ENCODE measurements at regions not wholly inside any gene's neighbourhood (a gene's known extent, or its start where the extent isn't known, plus 50 kb on each side); places are given as distances from the start of the nearest gene placed in this dataset.

- DNase-seq (no peak), ATAC-seq (no peak)
- Histone ChIP-seq H3K36me3 (replicated peaks in 1 of 2; ENCODE audit: insufficient read depth in 1 of 2, low read depth in 2 of 2) (no peaks in the 10 kb centered on the region), H3K9me3 (peaks cover 0 to 4% (median 0%) of the 10 kb centered on the region in 3 donors), H3K4me3 (no peak overlapping the region), H3K4me1 (no peaks in the 10 kb centered on the region), H3K27me3 (no peaks in the 10 kb centered on the region), H3K27ac (no peak overlapping the region)
- intact Hi-C loops (cut with DNase I) = no loop called here
- WGBS, 2 donors = 91 to 98% methylated on average over 1 of the region's 1 CpG
- TF ChIP-seq POLR2A (IDR thresholded peaks at IDR 0.05) = no peak
- no peak for TF ChIP-seq CTCF (IDR thresholded peaks at IDR 0.05)
Observed at GRCh38 chr2:15111718-15112117, 449.4 kb downstream of the NBAS start.

- Histone ChIP-seq H3K9me3 (peaks cover 0 to 4% (median 0%) of the 10 kb centered on the region in 3 donors), H3K27me3 (no peaks in the 10 kb centered on the region), H3K27ac (no peak overlapping the region), H3K4me1 (no peaks in the 10 kb centered on the region), H3K36me3 (replicated peaks in 1 of 2; ENCODE audit: insufficient read depth in 1 of 2, low read depth in 2 of 2) (no peaks in the 10 kb centered on the region), H3K4me3 (no peak overlapping the region)
- TF ChIP-seq POLR2A (IDR thresholded peaks at IDR 0.05) (no peak), CTCF (IDR thresholded peaks at IDR 0.05) (no peak)
- ATAC-seq (no peak), DNase-seq (no peak)
- intact Hi-C loops (cut with DNase I) = no loop called here
- WGBS, 2 donors = 95 to 100% methylated on average over 1 of the region's 1 CpG
Observed at GRCh38 chr2:15112216-15112615, 448.9 kb downstream of the NBAS start.

- intact Hi-C loops (cut with DNase I) = no loop called here
- no peak for ATAC-seq
- no peak for TF ChIP-seq POLR2A (IDR thresholded peaks at IDR 0.05)
- TF ChIP-seq CTCF (IDR thresholded peaks at IDR 0.05) = no peak
Observed at GRCh38 chr2:15115776-15116175, 445.4 kb downstream of the NBAS start.

GRCh38 chr2:15116830-15117229 lies 444.3 kb downstream of the NBAS start:
- H3K27me3 ChIP-seq = no peaks in the 10 kb centered on the region
- intact Hi-C loops (cut with DNase I) = no loop called here
- no peaks in the 10 kb centered on the region for H3K4me1 ChIP-seq
- no peak overlapping the region for H3K27ac ChIP-seq
- DNase-seq = no peak
- peaks cover 0 to 4% (median 0%) of the 10 kb centered on the region in 3 donors for H3K9me3 ChIP-seq
- ATAC-seq = no peak
- TF ChIP-seq CTCF (IDR thresholded peaks at IDR 0.05) = no peak
- TF ChIP-seq POLR2A (IDR thresholded peaks at IDR 0.05) = no peak
- no peak overlapping the region for H3K4me3 ChIP-seq
- WGBS, 2 donors = 84 to 91% methylated on average over 6 of the region's 6 CpGs
- H3K36me3 ChIP-seq (replicated peaks in 1 of 2; ENCODE audit: insufficient read depth in 1 of 2, low read depth in 2 of 2) = no peaks in the 10 kb centered on the region

More at GRCh38 chr2:15115776-15116175, 445.4 kb downstream of the NBAS start:
- no peaks in the 10 kb centered on the region for H3K4me1 ChIP-seq
- H3K4me3 ChIP-seq = no peak overlapping the region
- no peaks in the 10 kb centered on the region for H3K27me3 ChIP-seq
- H3K36me3 ChIP-seq (replicated peaks in 1 of 2; ENCODE audit: insufficient read depth in 1 of 2, low read depth in 2 of 2) = no peaks in the 10 kb centered on the region
- H3K9me3 ChIP-seq = peaks cover 0 to 4% (median 0%) of the 10 kb centered on the region in 3 donors
- no peak for DNase-seq
- H3K27ac ChIP-seq = no peak overlapping the region
